NT2/D1 (cell line): ENCODE measurements at regions not wholly inside any gene's neighbourhood (a gene's known extent, or its start where the extent isn't known, plus 50 kb on each side); places are given as distances from the start of the nearest gene placed in this dataset.

Experiments
- DNase-seq: peaks from one replicate; pipeline ENCODE4 v3.0.0-alpha.2; 2011; ENCODE audit warnings: low read depth, low spot score
- H3K27me3 ChIP-seq: 2 replicates; pipeline ENCODE4 v1.6.0; 2011; ENCODE audit warnings: mild to moderate bottlenecking; ENCODE audit not compliant: insufficient read length, insufficient read depth
- H3K36me3 ChIP-seq: 2 replicates; pipeline ENCODE4 v1.6.1; 2011; ENCODE audit warnings: mild to moderate bottlenecking, low read length, mixed read lengths; ENCODE audit not compliant: insufficient read depth, insufficient read length
- H3K4me1 ChIP-seq: 2 replicates; pipeline ENCODE4 v1.5.1; 2011; ENCODE audit not compliant: insufficient read depth, insufficient read length
- H3K4me3 ChIP-seq: 2 replicates; pipeline ENCODE4 v1.5.1; 2011; ENCODE audit warnings: low read depth; ENCODE audit not compliant: insufficient read length
- H3K9ac ChIP-seq: 2 replicates; pipeline ENCODE4 v1.6.0; 2011; ENCODE audit warnings: low read depth; ENCODE audit not compliant: insufficient read length
- H3K9me3 ChIP-seq: 2 replicates; pipeline ENCODE4 v1.5.1; 2011; ENCODE audit warnings: mild to moderate bottlenecking, low read length; ENCODE audit not compliant: insufficient read depth
- SUZ12 ChIP-seq: IDR thresholded peaks from 2 replicates; pipeline ENCODE4 v1.6.1; 2011; ENCODE audit not compliant: insufficient read length, insufficient read depth; ENCODE audit errors: extremely low read depth
- YY1 ChIP-seq: IDR thresholded peaks from 2 replicates; pipeline ENCODE4 v1.6.1; 2011; ENCODE audit not compliant: insufficient read length, insufficient read depth
- ZNF274 ChIP-seq: IDR thresholded peaks from 2 replicates; pipeline ENCODE4 v1.6.1; 2011; ENCODE audit warnings: mild to moderate bottlenecking, low read depth, low read length

GRCh38 chr13:74450964-74451363 lies 316.8 kb upstream of the KLF12 start:
- no peak for TF ChIP-seq YY1
- Histone ChIP-seq H3K4me3 (no peak overlapping the region), H3K9me3 (0 out of 2 replicates have a peak, but pooled peaks cover 8% of the 10 kb centered on the region), H3K27me3 (no peaks in the 10 kb centered on the region), H3K9ac (no peak overlapping the region), H3K36me3 (no peaks in the 10 kb centered on the region), H3K4me1 (no peaks in the 10 kb centered on the region)
- no peak for DNase-seq

- no peaks in the 10 kb centered on the region for H3K36me3 ChIP-seq
- TF ChIP-seq YY1 = no peak
- TF ChIP-seq SUZ12 = no peak
These were observed 316.3 kb upstream of the KLF12 start for GRCh38 chr13:74450525-74450845.

GRCh38 chr13:74449811-74450524 lies 315.8 kb upstream of the KLF12 start:
- no peaks in the 10 kb centered on the region for H3K27me3 ChIP-seq
- no peak overlapping the region for H3K9ac ChIP-seq
- no peak overlapping the region for H3K4me3 ChIP-seq
- no peaks in the 10 kb centered on the region for H3K36me3 ChIP-seq
- DNase-seq = no peak
- H3K4me1 ChIP-seq = no peaks in the 10 kb centered on the region
- TF ChIP-seq ZNF274 = no peak
- 0 out of 2 replicates have a peak, but pooled peaks cover 8% of the 10 kb centered on the region for H3K9me3 ChIP-seq

More at GRCh38 chr13:74450525-74450845, 316.3 kb upstream of the KLF12 start:
- Histone ChIP-seq H3K9me3 (0 out of 2 replicates have a peak, but pooled peaks cover 8% of the 10 kb centered on the region), H3K27me3 (no peaks in the 10 kb centered on the region), H3K4me1 (no peaks in the 10 kb centered on the region), H3K9ac (no peak overlapping the region), H3K4me3 (no peak overlapping the region)
- DNase-seq = no peak

DNA sequence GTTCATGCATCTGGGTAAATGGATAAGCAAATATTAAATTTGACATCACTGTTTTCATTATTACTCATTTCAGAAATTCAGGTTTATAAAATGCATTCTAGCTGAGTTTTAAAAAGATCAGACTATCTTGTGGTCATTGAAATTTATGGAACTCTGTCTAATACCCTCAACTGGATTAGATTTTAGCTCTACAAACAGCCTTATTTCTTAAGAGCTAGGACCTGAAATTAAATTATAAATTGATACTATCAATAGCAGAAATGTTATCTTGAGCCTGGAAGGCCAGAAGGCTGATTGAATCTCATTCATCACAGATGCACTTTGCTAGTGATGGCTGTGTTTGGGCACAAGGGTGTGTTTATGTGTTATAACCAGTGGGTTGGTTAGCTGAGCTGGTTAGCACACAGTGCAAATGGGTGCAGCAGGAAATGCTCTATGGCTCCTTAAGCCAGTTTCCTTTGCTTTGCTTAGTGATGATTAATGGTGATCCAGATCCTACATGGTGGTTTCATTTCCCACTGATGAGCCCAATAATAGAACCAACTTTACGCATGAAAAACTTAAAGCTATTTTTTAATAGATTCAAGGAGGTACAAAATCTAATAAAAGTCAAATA lies 310.8 kb upstream of the KLF12 start:
- no peak overlapping the region for H3K4me3 ChIP-seq
- H3K9ac ChIP-seq = no peak overlapping the region
- H3K27me3 ChIP-seq = no peaks in the 10 kb centered on the region
- no peaks in the 10 kb centered on the region for H3K36me3 ChIP-seq
- TF ChIP-seq YY1 (no peak), ZNF274 (no peak), SUZ12 (no peak)
- DNase-seq = no peak
- H3K4me1 ChIP-seq = no peaks in the 10 kb centered on the region
- H3K9me3 ChIP-seq = peaks cover 12% of the 10 kb centered on the region

DNA sequence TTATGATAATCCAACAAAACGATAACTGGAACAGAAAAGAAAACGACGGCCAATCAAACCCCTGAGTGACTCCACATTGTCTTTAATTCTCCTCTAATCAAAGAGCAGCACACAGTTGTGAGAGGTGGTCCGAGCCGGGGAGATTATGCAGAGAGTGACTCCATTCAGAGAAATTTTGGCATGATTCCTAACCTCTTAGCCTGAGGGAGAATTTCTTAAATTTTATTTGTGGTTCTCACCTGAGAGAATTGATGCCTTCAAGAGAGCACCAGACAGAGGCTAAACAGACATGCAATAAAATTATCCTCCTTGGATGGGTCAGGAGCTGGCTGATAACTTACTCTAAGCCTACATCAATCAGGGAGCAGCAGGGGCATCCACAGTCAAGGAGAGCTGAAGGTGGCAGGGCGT lies 310.0 kb upstream of the KLF12 start:
- no peak for DNase-seq
- Histone ChIP-seq H3K4me1 (no peaks in the 10 kb centered on the region), H3K4me3 (no peak overlapping the region), H3K36me3 (no peaks in the 10 kb centered on the region), H3K9ac (no peak overlapping the region), H3K9me3 (peaks cover 9% of the 10 kb centered on the region), H3K27me3 (no peaks in the 10 kb centered on the region)
- TF ChIP-seq SUZ12 (no peak), YY1 (no peak), ZNF274 (no peak)

GRCh38 chr13:74443631-74444030 lies 309.4 kb upstream of the KLF12 start:
- H3K9me3 ChIP-seq = peaks cover 4% of the 10 kb centered on the region
- H3K27me3 ChIP-seq = no peaks in the 10 kb centered on the region
- H3K36me3 ChIP-seq = no peaks in the 10 kb centered on the region
- H3K9ac ChIP-seq = no peak overlapping the region
- no peak for DNase-seq
- H3K4me3 ChIP-seq = no peak overlapping the region
- no peak for TF ChIP-seq SUZ12
- no peak for TF ChIP-seq ZNF274
- H3K4me1 ChIP-seq = no peaks in the 10 kb centered on the region

DNA sequence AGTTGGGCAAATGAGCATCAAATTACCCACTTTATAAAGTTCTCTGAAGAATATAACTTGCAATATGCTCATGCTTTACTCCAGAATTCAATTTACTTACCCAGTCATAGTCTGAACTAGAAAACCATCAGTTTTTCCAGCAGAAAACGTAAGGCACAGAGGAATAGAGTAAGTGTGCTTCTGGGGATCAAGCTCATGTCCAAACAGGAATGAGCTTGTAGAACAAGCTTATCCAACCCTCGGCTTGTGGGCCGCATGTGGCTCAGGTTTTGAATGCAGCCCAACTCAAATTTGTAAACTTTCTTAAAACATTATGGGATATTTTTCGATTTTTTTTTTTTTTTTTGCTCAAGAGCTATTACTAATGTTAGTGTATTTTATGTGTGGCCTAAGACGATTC lies 308.5 kb upstream of the KLF12 start:
- Histone ChIP-seq H3K4me1 (no peaks in the 10 kb centered on the region), H3K9me3 (peaks cover 4% of the 10 kb centered on the region), H3K27me3 (no peaks in the 10 kb centered on the region), H3K36me3 (no peaks in the 10 kb centered on the region), H3K9ac (no peak overlapping the region), H3K4me3 (no peak overlapping the region)
- no peak for DNase-seq
- TF ChIP-seq SUZ12 (no peak), ZNF274 (no peak), YY1 (no peak)
